HUDEP-2 (cell line): ENCODE measurements at regions not wholly inside any gene's neighbourhood (a gene's known extent, or its start where the extent isn't known, plus 50 kb on each side); places are given as distances from the start of the nearest gene placed in this dataset.

Experiments used
- DNase-seq, 76 experiments: peaks; one replicate each; lab custom pipeline; 2025; ENCODE audit not compliant: unreplicated experiment in 76 of 76; lab: John Stamatoyannopoulos, UW

- no peak for DNase-seq
Measured at GRCh38 chr14:101022916-101023435, 119.5 kb upstream of the RTL1 start.

- DNase-seq, result no peak
Measured at GRCh38 chr14:101024686-101025085, 121.2 kb upstream of the RTL1 start.

- DNase-seq, result no peak
Measured at GRCh38 chr14:101025131-101025530, 121.6 kb upstream of the RTL1 start.

- DNase-seq, result no peak
Measured at GRCh38 chr14:101025696-101026095, 122.2 kb upstream of the RTL1 start.

GRCh38 chr14:101026341-101026740, 122.8 kb upstream of the RTL1 start:
- no peak for DNase-seq

- no peak for DNase-seq
Measured at GRCh38 chr14:101027291-101027690, 123.8 kb upstream of the RTL1 start.

GRCh38 chr14:101027966-101028365, 124.4 kb upstream of the RTL1 start:
- no peak for DNase-seq

- DNase-seq, result no peak
Measured at GRCh38 chr14:101028971-101029667, 125.6 kb upstream of the RTL1 start.

GRCh38 chr14:101029668-101030290, 126.3 kb upstream of the RTL1 start:
- DNase-seq, result no peak

GRCh38 chr14:101030586-101030985, 127.1 kb upstream of the RTL1 start:
- DNase-seq, result no peak

- DNase-seq, result no peak
Measured at GRCh38 chr14:101031186-101031585, 127.7 kb upstream of the RTL1 start.

GRCh38 chr14:101031721-101032120, 128.2 kb upstream of the RTL1 start:
- DNase-seq, result no peak

GRCh38 chr14:101032433-101032832, 128.9 kb upstream of the RTL1 start:
- DNase-seq, result no peak

- no peak for DNase-seq
Measured at GRCh38 chr14:101033006-101033405, 129.5 kb upstream of the RTL1 start.

GRCh38 chr14:101033446-101034165, 130.1 kb upstream of the RTL1 start:
- DNase-seq, result no peak

- DNase-seq, result no peak
Measured at GRCh38 chr14:101034986-101035385, 131.5 kb upstream of the RTL1 start.

- no peak for DNase-seq
Measured at GRCh38 chr14:101035466-101036225, 132.1 kb upstream of the RTL1 start.

GRCh38 chr14:101037021-101037817, 133.7 kb upstream of the RTL1 start:
- no peak for DNase-seq

GRCh38 chr14:101039031-101039754, 135.7 kb upstream of the RTL1 start:
- DNase-seq, result no peak

- DNase-seq, result no peak
Measured at GRCh38 chr14:101039755-101040138, 136.2 kb upstream of the RTL1 start.
